NCI-H510A (cell line): ENCODE measurements at regions not wholly inside any gene's neighbourhood (a gene's known extent, or its start where the extent isn't known, plus 50 kb on each side); places are given as distances from the start of the nearest gene placed in this dataset.

ENCODE experiments used
- DNase-seq: peaks from one replicate; lab custom pipeline; 2025; lab: John Stamatoyannopoulos, UW

GRCh38 chr5:68942169-68942568 is 151.6 kb upstream of the SLC30A5 start:
- DNase-seq: no peak

GRCh38 chr5:68946728-68947127 is 147.1 kb upstream of the SLC30A5 start:
- no peak for DNase-seq

- DNase-seq: no peak
Measured at GRCh38 chr5:68947986-68948385, 145.8 kb upstream of the SLC30A5 start.

- no peak for DNase-seq
Measured at GRCh38 chr5:68949256-68949655, 144.6 kb upstream of the SLC30A5 start.

- DNase-seq: no peak
Measured at GRCh38 chr5:68949711-68950110, 144.1 kb upstream of the SLC30A5 start.

- no peak for DNase-seq
Measured at GRCh38 chr5:68950125-68950524, 143.7 kb upstream of the SLC30A5 start.

- no peak for DNase-seq
Measured at GRCh38 chr5:68950930-68951329, 142.9 kb upstream of the SLC30A5 start.

- DNase-seq: no peak
Measured at GRCh38 chr5:68953231-68953874, 140.5 kb upstream of the SLC30A5 start.

- DNase-seq: no peak
Measured at GRCh38 chr5:68953875-68954617, 139.8 kb upstream of the SLC30A5 start.

GRCh38 chr5:68954618-68954910 is 139.2 kb upstream of the SLC30A5 start:
- DNase-seq: no peak

GRCh38 chr5:68957591-68957990 is 136.2 kb upstream of the SLC30A5 start:
- no peak for DNase-seq

GRCh38 chr5:68958428-68958827 is 135.4 kb upstream of the SLC30A5 start:
- no peak for DNase-seq

- no peak for DNase-seq
Measured at GRCh38 chr5:68960456-68960855, 133.4 kb upstream of the SLC30A5 start.

- no peak for DNase-seq
Measured at GRCh38 chr5:68960961-68961360, 132.9 kb upstream of the SLC30A5 start.

GRCh38 chr5:68961762-68962161 is 132.1 kb upstream of the SLC30A5 start:
- no peak for DNase-seq

- peak; percentile 4 for DNase-seq
Measured at GRCh38 chr5:68962757-68963484, 130.9 kb upstream of the SLC30A5 start.

GRCh38 chr5:68964679-68965078 is 129.1 kb upstream of the SLC30A5 start:
- no peak for DNase-seq

- no peak for DNase-seq
Measured at GRCh38 chr5:68965926-68966325, 127.9 kb upstream of the SLC30A5 start.

- DNase-seq: no peak
Measured at GRCh38 chr5:68966596-68966995, 127.2 kb upstream of the SLC30A5 start.

GRCh38 chr5:68968429-68968828 is 125.4 kb upstream of the SLC30A5 start:
- no peak for DNase-seq

- no peak for DNase-seq
Measured at GRCh38 chr5:68970617-68971016, 123.2 kb upstream of the SLC30A5 start.

- no peak for DNase-seq
Measured at GRCh38 chr5:68973696-68974095, 120.1 kb upstream of the SLC30A5 start.

GRCh38 chr5:68983043-68983442 is 110.8 kb upstream of the SLC30A5 start:
- no peak for DNase-seq
